HepG2 (cell line): ENCODE measurements at regions not wholly inside any gene's neighbourhood (a gene's known extent, or its start where the extent isn't known, plus 50 kb on each side); places are given as distances from the start of the nearest gene placed in this dataset.
"Not testable (repeated sequence)": the region's sequence is repeated elsewhere in the genome, so short reads cannot be mapped to it uniquely, and the experiment has no call there.

Experiments used
- HMGXB3 ChIP-seq: sonication (generic); formaldehyde crosslinking; IDR thresholded peaks from 2 replicates; pipeline ENCODE4 v1.4.0; 2020; ENCODE audit warnings: missing genetic modification reagents, borderline replicate concordance
- POGZ ChIP-seq: sonication (generic); formaldehyde crosslinking; IDR thresholded peaks from 2 replicates; pipeline ENCODE4 v1.4.0; 2020; ENCODE audit warnings: mild to moderate bottlenecking, missing genetic modification reagents
- ZSCAN12 ChIP-seq: sonication (generic); formaldehyde crosslinking; IDR thresholded peaks from 2 replicates; pipeline ENCODE4 v1.9.0; 2021; ENCODE audit warnings: mild to moderate bottlenecking, missing genetic modification reagents

- not testable (repeated sequence) for TF ChIP-seq ZSCAN12, POGZ (CRISPR knock-in tag)
- peak; percentile 28; the same call in 1 of the 2 replicates for TF ChIP-seq HMGXB3 (CRISPR knock-in tag)
Measured at GRCh38 chr1:146376708-146377496, 148.1 kb upstream of the NOTCH2NLA start.
